ENCODE measurements at regions not wholly inside any gene's neighbourhood (a gene's known extent, or its start where the extent isn't known, plus 50 kb on each side); places are given as distances from the start of the nearest gene placed in this dataset.
"Not testable (repeated sequence)": the region's sequence is repeated elsewhere in the genome, so short reads cannot be mapped to it uniquely, and the experiment has no call there.

- H3K4me1 ChIP-seq (ENCODE audit: control insufficient read depth, insufficient read depth, low read length, poor library complexity, severe bottlenecking); H3K36me3 ChIP-seq (ENCODE audit: control insufficient read depth, insufficient read depth, low read length); H3K27ac ChIP-seq (ENCODE audit: low read depth, low read length, severe bottlenecking); H3K9me3 ChIP-seq (ENCODE audit: control insufficient read depth, low read length); H3K4me3 ChIP-seq (ENCODE audit: extremely low read depth, insufficient read depth, low read length, poor library complexity, severe bottlenecking): not testable (repeated sequence)
- WGBS, 2 experiments (ENCODE audit: insufficient coverage in 2 of 2) = 86 to 94% methylated on average over 12 to 16 of the region's 16 CpGs
These were observed 64.5 kb upstream of the HTR1E start for GRCh38 chr6:86872810-86873209.

- Histone ChIP-seq H3K4me1 (ENCODE audit: control insufficient read depth, insufficient read depth, low read length, poor library complexity, severe bottlenecking) (no peaks in the 10 kb centered on the region), H3K9me3 (ENCODE audit: control insufficient read depth, low read length) (no peaks in the 10 kb centered on the region), H3K36me3 (ENCODE audit: control insufficient read depth, insufficient read depth, low read length) (no peaks in the 10 kb centered on the region), H3K27ac (ENCODE audit: low read depth, low read length, severe bottlenecking) (no peak overlapping the region), H3K4me3 (ENCODE audit: extremely low read depth, insufficient read depth, low read length, poor library complexity, severe bottlenecking) (no peak overlapping the region)
- WGBS, 2 experiments (ENCODE audit: insufficient coverage in 2 of 2) = 50 to 67% methylated on average over 1 of the region's 1 CpG
These were observed 65.6 kb upstream of the HTR1E start for GRCh38 chr6:86871681-86872080.

- no peak overlapping the region for H3K27ac ChIP-seq (ENCODE audit: low read depth, low read length, severe bottlenecking)
- H3K4me1 ChIP-seq (ENCODE audit: control insufficient read depth, insufficient read depth, low read length, poor library complexity, severe bottlenecking) = no peaks in the 10 kb centered on the region
- H3K4me3 ChIP-seq (ENCODE audit: extremely low read depth, insufficient read depth, low read length, poor library complexity, severe bottlenecking) = no peak overlapping the region
- no peaks in the 10 kb centered on the region for H3K9me3 ChIP-seq (ENCODE audit: control insufficient read depth, low read length)
- H3K36me3 ChIP-seq (ENCODE audit: control insufficient read depth, insufficient read depth, low read length) = no peaks in the 10 kb centered on the region
- WGBS, 2 experiments (ENCODE audit: insufficient coverage in 2 of 2) = no CpG with 5 or more reads among the region's 1 CpG
These were observed 67.8 kb upstream of the HTR1E start for GRCh38 chr6:86869500-86869899.

GRCh38 chr6:86859513-86859912 lies 77.8 kb upstream of the HTR1E start:
- no peaks in the 10 kb centered on the region for H3K4me1 ChIP-seq (ENCODE audit: control insufficient read depth, insufficient read depth, low read length, poor library complexity, severe bottlenecking)
- no peak overlapping the region for H3K4me3 ChIP-seq (ENCODE audit: extremely low read depth, insufficient read depth, low read length, poor library complexity, severe bottlenecking)
- no peak overlapping the region for H3K27ac ChIP-seq (ENCODE audit: low read depth, low read length, severe bottlenecking)
- H3K9me3 ChIP-seq (ENCODE audit: control insufficient read depth, low read length) = no peaks in the 10 kb centered on the region
- H3K36me3 ChIP-seq (ENCODE audit: control insufficient read depth, insufficient read depth, low read length) = no peaks in the 10 kb centered on the region

GRCh38 chr6:86858970-86859369 lies 78.4 kb upstream of the HTR1E start:
- Histone ChIP-seq H3K4me1 (ENCODE audit: control insufficient read depth, insufficient read depth, low read length, poor library complexity, severe bottlenecking) (no peaks in the 10 kb centered on the region), H3K36me3 (ENCODE audit: control insufficient read depth, insufficient read depth, low read length) (no peaks in the 10 kb centered on the region), H3K4me3 (ENCODE audit: extremely low read depth, insufficient read depth, low read length, poor library complexity, severe bottlenecking) (no peak overlapping the region), H3K9me3 (ENCODE audit: control insufficient read depth, low read length) (no peaks in the 10 kb centered on the region), H3K27ac (ENCODE audit: low read depth, low read length, severe bottlenecking) (no peak overlapping the region)
- WGBS, 2 experiments (ENCODE audit: insufficient coverage in 2 of 2) = 94 to 97% methylated on average over 2 to 3 of the region's 3 CpGs

- Histone ChIP-seq H3K4me1 (ENCODE audit: control insufficient read depth, insufficient read depth, low read length, poor library complexity, severe bottlenecking) (no peaks in the 10 kb centered on the region), H3K27ac (ENCODE audit: low read depth, low read length, severe bottlenecking) (no peak overlapping the region), H3K36me3 (ENCODE audit: control insufficient read depth, insufficient read depth, low read length) (no peaks in the 10 kb centered on the region), H3K4me3 (ENCODE audit: extremely low read depth, insufficient read depth, low read length, poor library complexity, severe bottlenecking) (no peak overlapping the region), H3K9me3 (ENCODE audit: control insufficient read depth, low read length) (no peaks in the 10 kb centered on the region)
- 83% methylated on average over 1 of the region's 2 CpGs; no CpG with 5 or more reads in 1 of the 2 experiments for WGBS, 2 experiments (ENCODE audit: insufficient coverage in 2 of 2)
These were observed 79.5 kb upstream of the HTR1E start for GRCh38 chr6:86857783-86858182.

- H3K9me3 ChIP-seq (ENCODE audit: control insufficient read depth, low read length) = no peaks in the 10 kb centered on the region
- 45 to 46% methylated on average over 2 of the region's 3 CpGs for whole genome bisulfite sequencing, 2 experiments (ENCODE audit: insufficient coverage in 2 of 2)
- H3K36me3 ChIP-seq (ENCODE audit: control insufficient read depth, insufficient read depth, low read length) = no peaks in the 10 kb centered on the region
- H3K4me3 ChIP-seq (ENCODE audit: extremely low read depth, insufficient read depth, low read length, poor library complexity, severe bottlenecking) = no peak overlapping the region
- H3K4me1 ChIP-seq (ENCODE audit: control insufficient read depth, insufficient read depth, low read length, poor library complexity, severe bottlenecking) = no peaks in the 10 kb centered on the region
- no peak overlapping the region for H3K27ac ChIP-seq (ENCODE audit: low read depth, low read length, severe bottlenecking)
These were observed 80.3 kb upstream of the HTR1E start for GRCh38 chr6:86856937-86857563.

GRCh38 chr6:86856379-86856778 lies 80.9 kb upstream of the HTR1E start:
- Histone ChIP-seq H3K4me3 (ENCODE audit: extremely low read depth, insufficient read depth, low read length, poor library complexity, severe bottlenecking) (no peak overlapping the region), H3K36me3 (ENCODE audit: control insufficient read depth, insufficient read depth, low read length) (no peaks in the 10 kb centered on the region), H3K4me1 (ENCODE audit: control insufficient read depth, insufficient read depth, low read length, poor library complexity, severe bottlenecking) (no peaks in the 10 kb centered on the region), H3K9me3 (ENCODE audit: control insufficient read depth, low read length) (no peaks in the 10 kb centered on the region), H3K27ac (ENCODE audit: low read depth, low read length, severe bottlenecking) (no peak overlapping the region)

GRCh38 chr6:86848986-86849385 lies 88.3 kb upstream of the HTR1E start:
- no peaks in the 10 kb centered on the region for H3K36me3 ChIP-seq (ENCODE audit: control insufficient read depth, insufficient read depth, low read length)
- no peak overlapping the region for H3K4me3 ChIP-seq (ENCODE audit: extremely low read depth, insufficient read depth, low read length, poor library complexity, severe bottlenecking)
- no peaks in the 10 kb centered on the region for H3K4me1 ChIP-seq (ENCODE audit: control insufficient read depth, insufficient read depth, low read length, poor library complexity, severe bottlenecking)
- H3K27ac ChIP-seq (ENCODE audit: low read depth, low read length, severe bottlenecking) = no peak overlapping the region
- H3K9me3 ChIP-seq (ENCODE audit: control insufficient read depth, low read length) = no peaks in the 10 kb centered on the region

GRCh38 chr6:86832686-86833085 lies 104.6 kb upstream of the HTR1E start:
- Histone ChIP-seq H3K4me1 (ENCODE audit: control insufficient read depth, insufficient read depth, low read length, poor library complexity, severe bottlenecking) (no peaks in the 10 kb centered on the region), H3K36me3 (ENCODE audit: control insufficient read depth, insufficient read depth, low read length) (no peaks in the 10 kb centered on the region), H3K27ac (ENCODE audit: low read depth, low read length, severe bottlenecking) (no peak overlapping the region), H3K4me3 (ENCODE audit: extremely low read depth, insufficient read depth, low read length, poor library complexity, severe bottlenecking) (no peak overlapping the region), H3K9me3 (ENCODE audit: control insufficient read depth, low read length) (no peaks in the 10 kb centered on the region)

GRCh38 chr6:86825436-86825835 lies 111.9 kb upstream of the HTR1E start:
- no peaks in the 10 kb centered on the region for H3K4me1 ChIP-seq (ENCODE audit: control insufficient read depth, insufficient read depth, low read length, poor library complexity, severe bottlenecking)
- no CpG with 5 or more reads among the region's 3 CpGs for WGBS, 2 experiments (ENCODE audit: insufficient coverage in 2 of 2)
- no peak overlapping the region for H3K27ac ChIP-seq (ENCODE audit: low read depth, low read length, severe bottlenecking)
- H3K4me3 ChIP-seq (ENCODE audit: extremely low read depth, insufficient read depth, low read length, poor library complexity, severe bottlenecking) = no peak overlapping the region
- H3K36me3 ChIP-seq (ENCODE audit: control insufficient read depth, insufficient read depth, low read length) = no peaks in the 10 kb centered on the region
- no peaks in the 10 kb centered on the region for H3K9me3 ChIP-seq (ENCODE audit: control insufficient read depth, low read length)

GRCh38 chr6:86822747-86823146 lies 114.6 kb upstream of the HTR1E start:
- Histone ChIP-seq H3K27ac (ENCODE audit: low read depth, low read length, severe bottlenecking) (no peak overlapping the region), H3K4me1 (ENCODE audit: control insufficient read depth, insufficient read depth, low read length, poor library complexity, severe bottlenecking) (no peaks in the 10 kb centered on the region), H3K4me3 (ENCODE audit: extremely low read depth, insufficient read depth, low read length, poor library complexity, severe bottlenecking) (no peak overlapping the region), H3K9me3 (ENCODE audit: control insufficient read depth, low read length) (no peaks in the 10 kb centered on the region), H3K36me3 (ENCODE audit: control insufficient read depth, insufficient read depth, low read length) (no peaks in the 10 kb centered on the region)
